CD14-positive monocyte (primary cell): ENCODE measurements at regions not wholly inside any gene's neighbourhood (a gene's known extent, or its start where the extent isn't known, plus 50 kb on each side); places are given as distances from the start of the nearest gene placed in this dataset.

ENCODE experiments used
- DNase-seq, 3 donors: peaks; one replicate each; pipeline ENCODE4 v3.0.0-alpha.2; 2011 to 2022
- H2AFZ ChIP-seq: 2 replicates; pipeline ENCODE4 v1.6.0; 2012; ENCODE audit warnings: mild to moderate bottlenecking, low read depth, low read length, inconsistent platforms; ENCODE audit not compliant: insufficient read depth, poor library complexity, severe bottlenecking
- H3K27ac ChIP-seq, 2 donors: 1 replicate in 1 of 2; 2 replicates in 1 of 2; pipeline ENCODE4 v1.5.1; 2012 to 2013; ENCODE audit warnings: low read length in 2 of 2, control low read depth in 1 of 2, inconsistent platforms in 1 of 2, low read depth in 1 of 2, mild to moderate bottlenecking in 1 of 2
- H3K27me3 ChIP-seq, 2 donors: one replicate each; pipeline versions ENCODE4 v1.6.0 to v1.6.1; 2011 to 2013; ENCODE audit warnings: low read length in 2 of 2; ENCODE audit not compliant: control insufficient read depth in 2 of 2, insufficient read depth in 2 of 2
- H3K36me3 ChIP-seq, 2 donors: replicated peaks in 1 of 2; 1 replicate in 1 of 2; 2 replicates in 1 of 2; pipeline versions ENCODE4 v1.5.1 to v1.6.1; 2012 to 2013; ENCODE audit warnings: low read length in 2 of 2, control low read depth in 1 of 2, inconsistent platforms in 1 of 2, mild to moderate bottlenecking in 1 of 2; ENCODE audit not compliant: insufficient read depth in 2 of 2, control insufficient read depth in 1 of 2
- H3K4me1 ChIP-seq, 2 donors: 1 replicate in 1 of 2; 2 replicates in 1 of 2; pipeline versions ENCODE4 v1.5.1 to v1.6.1; 2012 to 2013; ENCODE audit warnings: low read length in 2 of 2, control low read depth in 1 of 2, inconsistent platforms in 1 of 2, mild to moderate bottlenecking in 1 of 2, moderate library complexity in 1 of 2; ENCODE audit not compliant: insufficient read depth in 2 of 2, control insufficient read depth in 1 of 2
- H3K4me2 ChIP-seq: replicated peaks from 2 replicates; pipeline ENCODE3; 2012; ENCODE audit warnings: low read length, moderate library complexity, mild to moderate bottlenecking; ENCODE audit not compliant: poor library complexity, severe bottlenecking; ENCODE audit errors: extremely low read depth
- H3K4me3 ChIP-seq, 3 experiments: fragments of 200-600 bp in 1 of 3; sonication (generic) in 1 of 3; replicated peaks in 1 of 3; 1 replicate in 2 of 3; 2 replicates in 1 of 3; pipeline ENCODE4 v1.5.1; 2011 to 2013; ENCODE audit warnings: low read length in 3 of 3, mild to moderate bottlenecking in 3 of 3, control low read depth in 2 of 3, low read depth in 2 of 3, inconsistent platforms in 1 of 3, moderate library complexity in 1 of 3
- H3K79me2 ChIP-seq: 2 replicates; pipeline ENCODE4 v1.6.0; 2012; ENCODE audit warnings: mild to moderate bottlenecking, control low read depth, inconsistent platforms, low read length, moderate library complexity; ENCODE audit not compliant: insufficient read depth
- H3K9ac ChIP-seq: 2 replicates; pipeline ENCODE4 v1.6.0; 2017; ENCODE audit warnings: low read length, mild to moderate bottlenecking; ENCODE audit not compliant: insufficient read depth, poor library complexity, severe bottlenecking
- H3K9me3 ChIP-seq, 2 donors: replicated peaks in 1 of 2; 1 replicate in 1 of 2; 2 replicates in 1 of 2; pipeline versions ENCODE4 v1.5.1 to v1.6.1; 2012 to 2013; ENCODE audit warnings: low read length in 2 of 2, control low read depth in 1 of 2; ENCODE audit not compliant: control insufficient read depth in 1 of 2, insufficient read depth in 1 of 2
- H4K20me1 ChIP-seq: 2 replicates; pipeline ENCODE4 v1.6.0; 2012; ENCODE audit warnings: mild to moderate bottlenecking, low read length, control low read depth, moderate library complexity; ENCODE audit not compliant: insufficient read depth
- H3K27ac Mint-ChIP-seq, 7 donors: one replicate each; pipeline ENCODE4 v1.8.0; 2020; ENCODE audit warnings: mild to moderate bottlenecking in 7 of 7, mixed read lengths in 7 of 7, moderate library complexity in 6 of 7, inconsistent platforms in 2 of 7
- H3K27me3 Mint-ChIP-seq, 3 donors: one replicate each; pipeline ENCODE4 v1.8.0; 2021 to 2022; ENCODE audit warnings: low read depth in 3 of 3, mild to moderate bottlenecking in 3 of 3, mixed read lengths in 3 of 3, moderate library complexity in 3 of 3, inconsistent platforms in 1 of 3
- H3K36me3 Mint-ChIP-seq, 2 donors: one replicate each; pipeline ENCODE4 v1.8.0; 2020; ENCODE audit warnings: mixed read lengths in 2 of 2, inconsistent platforms in 1 of 2, mild to moderate bottlenecking in 1 of 2
- H3K4me1 Mint-ChIP-seq: one replicate; pipeline ENCODE4 v1.8.0; 2020; ENCODE audit warnings: mild to moderate bottlenecking, mixed read lengths
- H3K4me3 Mint-ChIP-seq, 2 donors: one replicate each; pipeline ENCODE4 v1.8.0; 2020; ENCODE audit warnings: mild to moderate bottlenecking in 2 of 2, mixed read lengths in 2 of 2, moderate library complexity in 1 of 2
- H3K9me3 Mint-ChIP-seq, 7 donors: one replicate each; pipeline ENCODE4 v1.8.0; 2020 to 2022; ENCODE audit warnings: mixed read lengths in 7 of 7, mild to moderate bottlenecking in 6 of 7, moderate library complexity in 6 of 7, inconsistent platforms in 2 of 7
- WGBS: methylation state at CpG from one replicate; pipeline ENCODE4 v1.1.5; 2013; ENCODE audit warnings: missing lambda C conversion rate; ENCODE audit not compliant: insufficient coverage; 5-methylcytosine and 5-hydroxymethylcytosine counted together
- intact Hi-C, 2 donors: fragments of 100-400 bp; cut with micrococcal nuclease; formaldehyde crosslinking; loops; one replicate each; pipeline versions ENCODE4 v1.15.0 to v1.15.1; 2023
- TF ChIP-seq, protein P1 (sequence below): fragments of 200-600 bp; IDR thresholded peaks from one replicate; pipeline ENCODE4 v1.8.0; 2022; ENCODE audit warnings: antibody characterized with exemption, mild to moderate bottlenecking

GRCh38 chr2:180670302-180671003, 310.0 kb upstream of the UBE2E3 start:
- Histone ChIP-seq H3K4me3 (no peak overlapping the region), H3K4me1 (no peaks in the 10 kb centered on the region), H3K36me3 (no peaks in the 10 kb centered on the region), H3K9me3 (no peaks in the 10 kb centered on the region), H3K9ac (no peak overlapping the region), H3K27me3 (no peaks in the 10 kb centered on the region), H4K20me1 (no peaks in the 10 kb centered on the region), H3K4me2 (no peak overlapping the region), H3K79me2 (no peaks in the 10 kb centered on the region), H3K27ac (no peak overlapping the region), H2AFZ (no peak overlapping the region)
- intact Hi-C loops: no loop called here
- Mint-ChIP-seq H3K27ac (no peak overlapping the region), H3K4me1 (no peaks in the 10 kb centered on the region), H3K9me3 (peaks cover 0 to 4% (median 0%) of the 10 kb centered on the region in 7 donors), H3K4me3 (no peak overlapping the region), H3K27me3 (peaks cover 1 to 3% (median 1%) of the 10 kb centered on the region in 3 donors), H3K36me3 (no peaks in the 10 kb centered on the region)
- TF ChIP-seq, protein P1, sequence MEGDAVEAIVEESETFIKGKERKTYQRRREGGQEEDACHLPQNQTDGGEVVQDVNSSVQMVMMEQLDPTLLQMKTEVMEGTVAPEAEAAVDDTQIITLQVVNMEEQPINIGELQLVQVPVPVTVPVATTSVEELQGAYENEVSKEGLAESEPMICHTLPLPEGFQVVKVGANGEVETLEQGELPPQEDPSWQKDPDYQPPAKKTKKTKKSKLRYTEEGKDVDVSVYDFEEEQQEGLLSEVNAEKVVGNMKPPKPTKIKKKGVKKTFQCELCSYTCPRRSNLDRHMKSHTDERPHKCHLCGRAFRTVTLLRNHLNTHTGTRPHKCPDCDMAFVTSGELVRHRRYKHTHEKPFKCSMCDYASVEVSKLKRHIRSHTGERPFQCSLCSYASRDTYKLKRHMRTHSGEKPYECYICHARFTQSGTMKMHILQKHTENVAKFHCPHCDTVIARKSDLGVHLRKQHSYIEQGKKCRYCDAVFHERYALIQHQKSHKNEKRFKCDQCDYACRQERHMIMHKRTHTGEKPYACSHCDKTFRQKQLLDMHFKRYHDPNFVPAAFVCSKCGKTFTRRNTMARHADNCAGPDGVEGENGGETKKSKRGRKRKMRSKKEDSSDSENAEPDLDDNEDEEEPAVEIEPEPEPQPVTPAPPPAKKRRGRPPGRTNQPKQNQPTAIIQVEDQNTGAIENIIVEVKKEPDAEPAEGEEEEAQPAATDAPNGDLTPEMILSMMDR: no peak
- no peak for DNase-seq
- no CpG with 5 or more reads among the region's 4 CpGs for WGBS

GRCh38 chr2:180669016-180669415, 311.4 kb upstream of the UBE2E3 start:
- Histone ChIP-seq H2AFZ (no peak overlapping the region), H4K20me1 (no peaks in the 10 kb centered on the region), H3K27ac (no peak overlapping the region), H3K9ac (no peak overlapping the region), H3K4me2 (no peak overlapping the region), H3K79me2 (no peaks in the 10 kb centered on the region), H3K9me3 (no peaks in the 10 kb centered on the region), H3K36me3 (no peaks in the 10 kb centered on the region), H3K27me3 (no peaks in the 10 kb centered on the region), H3K4me1 (no peaks in the 10 kb centered on the region), H3K4me3 (no peak overlapping the region)
- H3K4me3 Mint-ChIP-seq: no peak overlapping the region
- H3K9me3 Mint-ChIP-seq: peaks cover 0 to 4% (median 0%) of the 10 kb centered on the region in 7 donors
- H3K36me3 Mint-ChIP-seq: no peaks in the 10 kb centered on the region
- no CpG with 5 or more reads among the region's 2 CpGs for WGBS
- H3K27ac Mint-ChIP-seq: no peak overlapping the region
- H3K4me1 Mint-ChIP-seq: no peaks in the 10 kb centered on the region
- TF ChIP-seq, protein P1: no peak
- intact Hi-C loops: no loop called here
- DNase-seq: no peak
- no peaks in the 10 kb centered on the region for H3K27me3 Mint-ChIP-seq
